ENCODE measurements at regions not wholly inside any gene's neighbourhood (a gene's known extent, or its start where the extent isn't known, plus 50 kb on each side); places are given as distances from the start of the nearest gene placed in this dataset.

GRCh38 chr2:120669121-120669952 is 66.3 kb upstream of the GLI2 start:
- ChIA-PET POLR2A (interaction anchor here (0.6 kb wide), 2 partner anchors 652 to 1123 kb away, joined by 3 read pairs; no protein-coding TSS in a partner anchor), CTCF (interaction anchor here (0.6 to 2.4 kb wide), 13 partner anchors 11 to 1228 kb away, joined by 3 to 9 read pairs (median 4); no protein-coding TSS in a partner anchor)
- no peak overlapping the region for H3K27ac ChIP-seq (ENCODE audit: extremely low read depth, low read depth, low read length)
- no peaks in the 10 kb centered on the region for H3K9me3 ChIP-seq (ENCODE audit: control insufficient read depth, insufficient read depth, low read depth, low read length)
- no peaks in the 10 kb centered on the region; the same call in 1 of the 2 replicates for H3K4me1 ChIP-seq (ENCODE audit: control insufficient read depth, insufficient read depth, low read length)
- no peaks in the 10 kb centered on the region for H3K36me3 ChIP-seq (ENCODE audit: control insufficient read depth in 2 of 2, insufficient read depth in 1 of 2, low read length in 2 of 2)
- H3K4me3 ChIP-seq (ENCODE audit: low read depth, low read length): no peak overlapping the region
- TF ChIP-seq ATF2 (tag by site-specific recombination; IDR thresholded peaks at IDR 0.05; ENCODE audit: low read depth): 0 out of 2 replicates have a peak, but pooled peaks have one; percentile 13
- TF ChIP-seq ZNF518A (tag by site-specific recombination; conservative IDR thresholded peaks at IDR 0.05; ENCODE audit: low read depth): 0 out of 2 replicates have a peak, but pooled peaks have one; percentile 17
- TF ChIP-seq ZIC2 (tag by site-specific recombination; IDR thresholded peaks at IDR 0.05): 0 out of 2 replicates have a peak, but pooled peaks have one; percentile 11
- no peak for TF ChIP-seq ZNF513 (tag by site-specific recombination; IDR thresholded peaks at IDR 0.05)
- peak; percentile 41; the same call in 1 of the 2 replicates for TF ChIP-seq SCRT2 (tag by site-specific recombination; IDR thresholded peaks at IDR 0.05)
- TF ChIP-seq ZNF398 (tag by site-specific recombination; IDR thresholded peaks at IDR 0.05): peak; percentile 34; the same call in 1 of the 2 replicates
- TF ChIP-seq, protein P1, sequence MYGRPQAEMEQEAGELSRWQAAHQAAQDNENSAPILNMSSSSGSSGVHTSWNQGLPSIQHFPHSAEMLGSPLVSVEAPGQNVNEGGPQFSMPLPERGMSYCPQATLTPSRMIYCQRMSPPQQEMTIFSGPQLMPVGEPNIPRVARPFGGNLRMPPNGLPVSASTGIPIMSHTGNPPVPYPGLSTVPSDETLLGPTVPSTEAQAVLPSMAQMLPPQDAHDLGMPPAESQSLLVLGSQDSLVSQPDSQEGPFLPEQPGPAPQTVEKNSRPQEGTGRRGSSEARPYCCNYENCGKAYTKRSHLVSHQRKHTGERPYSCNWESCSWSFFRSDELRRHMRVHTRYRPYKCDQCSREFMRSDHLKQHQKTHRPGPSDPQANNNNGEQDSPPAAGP (tag by site-specific recombination; IDR thresholded peaks at IDR 0.05): peak; percentile 48; the same call in 1 of the 2 replicates
- TF ChIP-seq ZNF560 (tag by site-specific recombination; IDR thresholded peaks at IDR 0.05; ENCODE audit: borderline replicate concordance): no peak
- TF ChIP-seq, protein P2, sequence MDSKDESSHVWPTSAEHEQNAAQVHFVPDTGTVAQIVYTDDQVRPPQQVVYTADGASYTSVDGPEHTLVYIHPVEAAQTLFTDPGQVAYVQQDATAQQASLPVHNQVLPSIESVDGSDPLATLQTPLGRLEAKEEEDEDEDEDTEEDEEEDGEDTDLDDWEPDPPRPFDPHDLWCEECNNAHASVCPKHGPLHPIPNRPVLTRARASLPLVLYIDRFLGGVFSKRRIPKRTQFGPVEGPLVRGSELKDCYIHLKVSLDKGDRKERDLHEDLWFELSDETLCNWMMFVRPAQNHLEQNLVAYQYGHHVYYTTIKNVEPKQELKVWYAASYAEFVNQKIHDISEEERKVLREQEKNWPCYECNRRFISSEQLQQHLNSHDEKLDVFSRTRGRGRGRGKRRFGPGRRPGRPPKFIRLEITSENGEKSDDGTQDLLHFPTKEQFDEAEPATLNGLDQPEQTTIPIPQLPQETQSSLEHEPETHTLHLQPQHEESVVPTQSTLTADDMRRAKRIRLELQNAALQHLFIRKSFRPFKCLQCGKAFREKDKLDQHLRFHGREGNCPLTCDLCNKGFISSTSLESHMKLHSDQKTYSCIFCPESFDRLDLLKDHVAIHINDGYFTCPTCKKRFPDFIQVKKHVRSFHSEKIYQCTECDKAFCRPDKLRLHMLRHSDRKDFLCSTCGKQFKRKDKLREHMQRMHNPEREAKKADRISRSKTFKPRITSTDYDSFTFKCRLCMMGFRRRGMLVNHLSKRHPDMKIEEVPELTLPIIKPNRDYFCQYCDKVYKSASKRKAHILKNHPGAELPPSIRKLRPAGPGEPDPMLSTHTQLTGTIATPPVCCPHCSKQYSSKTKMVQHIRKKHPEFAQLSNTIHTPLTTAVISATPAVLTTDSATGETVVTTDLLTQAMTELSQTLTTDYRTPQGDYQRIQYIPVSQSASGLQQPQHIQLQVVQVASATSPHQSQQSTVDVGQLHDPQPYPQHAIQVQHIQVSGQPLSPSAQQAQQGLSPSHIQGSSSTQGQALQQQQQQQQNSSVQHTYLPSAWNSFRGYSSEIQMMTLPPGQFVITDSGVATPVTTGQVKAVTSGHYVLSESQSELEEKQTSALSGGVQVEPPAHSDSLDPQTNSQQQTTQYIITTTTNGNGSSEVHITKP (tag by site-specific recombination; IDR thresholded peaks at IDR 0.05): peak; percentile 48; the same call in 1 of the 2 replicates
- peak; percentile 42 for TF ChIP-seq ZNF335 (tag by site-specific recombination; conservative IDR thresholded peaks at IDR 0.05)
- TF ChIP-seq EGR2 (tag by site-specific recombination; IDR thresholded peaks at IDR 0.05; ENCODE audit: low read depth): no peak
- 0 out of 2 replicates have a peak, but pooled peaks have one; percentile 24 for TF ChIP-seq ZNF2 (tag by site-specific recombination; IDR thresholded peaks at IDR 0.05)
- peak; percentile 74 for TF ChIP-seq ZFHX2 (tag by site-specific recombination; conservative IDR thresholded peaks at IDR 0.05)
- TF ChIP-seq, protein P3, sequence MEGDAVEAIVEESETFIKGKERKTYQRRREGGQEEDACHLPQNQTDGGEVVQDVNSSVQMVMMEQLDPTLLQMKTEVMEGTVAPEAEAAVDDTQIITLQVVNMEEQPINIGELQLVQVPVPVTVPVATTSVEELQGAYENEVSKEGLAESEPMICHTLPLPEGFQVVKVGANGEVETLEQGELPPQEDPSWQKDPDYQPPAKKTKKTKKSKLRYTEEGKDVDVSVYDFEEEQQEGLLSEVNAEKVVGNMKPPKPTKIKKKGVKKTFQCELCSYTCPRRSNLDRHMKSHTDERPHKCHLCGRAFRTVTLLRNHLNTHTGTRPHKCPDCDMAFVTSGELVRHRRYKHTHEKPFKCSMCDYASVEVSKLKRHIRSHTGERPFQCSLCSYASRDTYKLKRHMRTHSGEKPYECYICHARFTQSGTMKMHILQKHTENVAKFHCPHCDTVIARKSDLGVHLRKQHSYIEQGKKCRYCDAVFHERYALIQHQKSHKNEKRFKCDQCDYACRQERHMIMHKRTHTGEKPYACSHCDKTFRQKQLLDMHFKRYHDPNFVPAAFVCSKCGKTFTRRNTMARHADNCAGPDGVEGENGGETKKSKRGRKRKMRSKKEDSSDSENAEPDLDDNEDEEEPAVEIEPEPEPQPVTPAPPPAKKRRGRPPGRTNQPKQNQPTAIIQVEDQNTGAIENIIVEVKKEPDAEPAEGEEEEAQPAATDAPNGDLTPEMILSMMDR (tag by site-specific recombination; IDR thresholded peaks at IDR 0.05): peak; percentile 46; the same call in 1 of the 2 replicates
- peak; percentile 81 for TF ChIP-seq ZBTB8A (tag by site-specific recombination; IDR thresholded peaks at IDR 0.05)
- TF ChIP-seq ZNF169 (tag by site-specific recombination; IDR thresholded peaks at IDR 0.05): no peak
- TF ChIP-seq ZNF223 (tag by site-specific recombination; IDR thresholded peaks at IDR 0.05): no peak
- peak; percentile 74 for TF ChIP-seq GLIS1 (tag by site-specific recombination; IDR thresholded peaks at IDR 0.05)
